Keratinocyte (primary cell): ENCODE measurements at regions not wholly inside any gene's neighbourhood (a gene's known extent, or its start where the extent isn't known, plus 50 kb on each side); places are given as distances from the start of the nearest gene placed in this dataset.

ENCODE experiments used
- DNase-seq: peaks from one replicate; pipeline ENCODE4 v3.0.0-alpha.2; 2011; ENCODE audit warnings: low read depth, missing footprints, low spot score
- FAIRE-seq: peaks from 2 replicates; lab custom pipeline; 2011; peaks lifted over from hg19 to GRCh38; lab: Jason Lieb, UNC
- H2AFZ ChIP-seq: 2 replicates; pipeline ENCODE4 v1.6.0; 2012; ENCODE audit warnings: low read length, control low read depth, inconsistent platforms; ENCODE audit not compliant: control insufficient read depth
- H3K27ac ChIP-seq: 2 replicates; pipeline ENCODE4 v1.5.1; 2011; ENCODE audit warnings: low read length; ENCODE audit not compliant: control insufficient read depth, insufficient read depth
- H3K27me3 ChIP-seq: 3 replicates; pipeline ENCODE4 v1.6.0; 2011; ENCODE audit warnings: low read length; ENCODE audit not compliant: control insufficient read depth, insufficient read depth; ENCODE audit errors: extremely low read depth
- H3K36me3 ChIP-seq, 2 experiments: 2 replicates in 1 of 2; 3 replicates in 1 of 2; pipeline ENCODE4 v1.5.1; 2011; ENCODE audit warnings: low read length in 2 of 2, mild to moderate bottlenecking in 1 of 2; ENCODE audit not compliant: control insufficient read depth in 2 of 2, insufficient read depth in 2 of 2; ENCODE audit errors: extremely low read depth in 1 of 2
- H3K4me1 ChIP-seq: 3 replicates; pipeline ENCODE4 v1.5.1; 2011; ENCODE audit warnings: low read length; ENCODE audit not compliant: control insufficient read depth, insufficient read depth; ENCODE audit errors: extremely low read depth
- H3K4me2 ChIP-seq: 3 replicates; pipeline ENCODE4 v1.6.0; 2011; ENCODE audit warnings: low read depth, low read length; ENCODE audit not compliant: control insufficient read depth, insufficient read depth; ENCODE audit errors: extremely low read depth
- H3K4me3 ChIP-seq, 3 experiments: fragments of 200-600 bp in 1 of 3; sonication (generic) in 1 of 3; 2 replicates in 2 of 3; 3 replicates in 1 of 3; pipeline ENCODE4 v1.5.1; 2011 to 2016; ENCODE audit warnings: low read length in 3 of 3, mild to moderate bottlenecking in 3 of 3, control low read depth in 2 of 3, inconsistent platforms in 1 of 3, low read depth in 1 of 3, mixed read lengths in 1 of 3, mixed run types in 1 of 3, moderate library complexity in 1 of 3; ENCODE audit not compliant: control insufficient read depth in 2 of 3, insufficient read depth in 2 of 3; ENCODE audit errors: extremely low read depth in 1 of 3
- H3K79me2 ChIP-seq: 2 replicates; pipeline ENCODE4 v1.6.0; 2012; ENCODE audit warnings: low read length; ENCODE audit not compliant: control insufficient read depth, insufficient read depth
- H3K9ac ChIP-seq: 3 replicates; pipeline ENCODE4 v1.6.0; 2011; ENCODE audit warnings: low read length; ENCODE audit not compliant: control insufficient read depth, insufficient read depth; ENCODE audit errors: extremely low read depth
- H3K9me1 ChIP-seq: 3 replicates; pipeline ENCODE4 v1.6.0; 2011; ENCODE audit warnings: low read length; ENCODE audit not compliant: control insufficient read depth, insufficient read depth; ENCODE audit errors: extremely low read depth
- H3K9me3 ChIP-seq: 2 replicates; pipeline ENCODE4 v1.5.1; 2012; ENCODE audit warnings: low read depth, low read length; ENCODE audit not compliant: control insufficient read depth
- H4K20me1 ChIP-seq: 3 replicates; pipeline ENCODE4 v1.6.0; 2011; ENCODE audit warnings: low read length; ENCODE audit not compliant: control insufficient read depth, insufficient read depth; ENCODE audit errors: extremely low read depth
- EZH2 ChIP-seq: IDR thresholded peaks from one replicate; pipeline ENCODE4 v1.6.1; 2012; ENCODE audit warnings: inconsistent platforms, mild to moderate bottlenecking, low read length, moderate library complexity
- dilution Hi-C: fragments of 300-500 bp; cut with MboI; formaldehyde crosslinking; loops from one replicate; pipeline ENCODE4 v1.7.0; 2020; ENCODE audit warnings: low sequenced_read_pairs; ENCODE audit not compliant: extremely low pct_ligation_motif_present
- TF ChIP-seq, protein P1 (sequence below), 3 experiments: IDR thresholded peaks in 1 of 3; conservative IDR thresholded peaks in 1 of 3; optimal IDR thresholded peaks in 1 of 3; 2 replicates in 2 of 3; 3 replicates in 1 of 3; pipeline versions ENCODE3 to v1.5.1; 2011; ENCODE audit warnings: low read length in 3 of 3, mild to moderate bottlenecking in 3 of 3, moderate library complexity in 2 of 3, control low read depth in 1 of 3, inconsistent platforms in 1 of 3; ENCODE audit not compliant: insufficient read depth in 2 of 3; ENCODE audit errors: extremely low read depth in 1 of 3

DNA sequence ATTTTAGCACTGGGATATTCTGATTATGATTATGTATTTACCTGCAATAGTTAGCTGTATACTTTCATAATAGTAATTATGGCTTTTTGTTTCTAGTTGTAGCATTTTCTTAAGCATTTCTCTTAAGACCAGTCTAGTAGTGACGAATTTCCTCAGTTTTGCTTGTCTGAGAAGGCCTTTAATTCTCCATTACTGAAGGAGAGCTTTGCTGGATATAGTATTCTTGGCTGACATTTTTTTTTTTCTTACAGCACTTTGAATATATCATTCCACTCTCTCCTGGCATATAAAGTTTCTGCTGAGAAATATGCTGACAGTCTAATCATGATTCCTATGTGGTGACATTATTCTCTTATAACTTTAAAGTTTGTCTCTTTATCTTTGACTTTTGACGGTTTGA is 181.1 kb upstream of the DMRTA1 start:
- no peaks in the 10 kb centered on the region for H3K27me3 ChIP-seq
- FAIRE-seq: no peak
- no peak for DNase-seq

DNA sequence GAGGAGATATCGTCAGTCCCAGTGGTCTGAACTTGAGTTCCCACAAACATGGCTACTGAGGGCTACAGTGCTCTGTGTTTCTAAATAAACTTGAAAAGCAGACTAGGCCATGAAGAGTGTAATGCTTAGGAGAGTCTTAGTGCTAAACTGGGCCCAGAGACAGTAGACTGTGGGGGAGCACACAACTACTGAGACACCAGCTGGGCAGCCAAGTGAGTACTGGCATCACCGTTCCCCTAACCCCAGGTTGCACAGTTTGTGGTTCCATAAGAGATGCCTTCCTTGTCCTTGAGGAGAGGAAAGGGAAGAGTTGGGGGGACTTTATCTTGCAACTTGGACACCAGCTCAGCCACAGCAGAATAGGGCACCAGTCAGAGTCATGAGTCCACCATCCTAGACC is 172.1 kb upstream of the DMRTA1 start:
- TF ChIP-seq EZH2: no peak
- Histone ChIP-seq H3K9me1 (no peaks in the 10 kb centered on the region), H3K4me2 (no peak overlapping the region), H3K4me3 (no peak overlapping the region), H3K27ac (no peak overlapping the region), H3K9me3 (no peaks in the 10 kb centered on the region), H4K20me1 (no peaks in the 10 kb centered on the region), H3K9ac (no peak overlapping the region), H3K79me2 (no peaks in the 10 kb centered on the region), H3K4me1 (no peaks in the 10 kb centered on the region), H2AFZ (no peak overlapping the region), H3K27me3 (no peaks in the 10 kb centered on the region), H3K36me3 (no peaks in the 10 kb centered on the region)
- dilution Hi-C loops: no loop called here
- DNase-seq (no peak), FAIRE-seq (no peak)

More for the DNA sequence above, 181.1 kb upstream of the DMRTA1 start:
- Histone ChIP-seq H2AFZ (no peak overlapping the region), H3K9me3 (no peaks in the 10 kb centered on the region), H4K20me1 (no peaks in the 10 kb centered on the region), H3K27ac (no peak overlapping the region), H3K36me3 (no peaks in the 10 kb centered on the region), H3K4me3 (no peak overlapping the region), H3K4me1 (no peaks in the 10 kb centered on the region), H3K79me2 (no peaks in the 10 kb centered on the region), H3K9me1 (no peaks in the 10 kb centered on the region), H3K9ac (no peak overlapping the region), H3K4me2 (no peak overlapping the region)
- TF ChIP-seq, protein P1, sequence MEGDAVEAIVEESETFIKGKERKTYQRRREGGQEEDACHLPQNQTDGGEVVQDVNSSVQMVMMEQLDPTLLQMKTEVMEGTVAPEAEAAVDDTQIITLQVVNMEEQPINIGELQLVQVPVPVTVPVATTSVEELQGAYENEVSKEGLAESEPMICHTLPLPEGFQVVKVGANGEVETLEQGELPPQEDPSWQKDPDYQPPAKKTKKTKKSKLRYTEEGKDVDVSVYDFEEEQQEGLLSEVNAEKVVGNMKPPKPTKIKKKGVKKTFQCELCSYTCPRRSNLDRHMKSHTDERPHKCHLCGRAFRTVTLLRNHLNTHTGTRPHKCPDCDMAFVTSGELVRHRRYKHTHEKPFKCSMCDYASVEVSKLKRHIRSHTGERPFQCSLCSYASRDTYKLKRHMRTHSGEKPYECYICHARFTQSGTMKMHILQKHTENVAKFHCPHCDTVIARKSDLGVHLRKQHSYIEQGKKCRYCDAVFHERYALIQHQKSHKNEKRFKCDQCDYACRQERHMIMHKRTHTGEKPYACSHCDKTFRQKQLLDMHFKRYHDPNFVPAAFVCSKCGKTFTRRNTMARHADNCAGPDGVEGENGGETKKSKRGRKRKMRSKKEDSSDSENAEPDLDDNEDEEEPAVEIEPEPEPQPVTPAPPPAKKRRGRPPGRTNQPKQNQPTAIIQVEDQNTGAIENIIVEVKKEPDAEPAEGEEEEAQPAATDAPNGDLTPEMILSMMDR (optimal IDR thresholded peaks at IDR 0.05 in 1 of 3, IDR thresholded peaks at IDR 0.05 in 1 of 3, conservative IDR thresholded peaks at IDR 0.05 in 1 of 3; ENCODE audit: extremely low read depth in 1 of 3, insufficient read depth in 2 of 3, low read length in 3 of 3): no peak
- TF ChIP-seq EZH2: no peak
- dilution Hi-C loops: no loop called here

DNA sequence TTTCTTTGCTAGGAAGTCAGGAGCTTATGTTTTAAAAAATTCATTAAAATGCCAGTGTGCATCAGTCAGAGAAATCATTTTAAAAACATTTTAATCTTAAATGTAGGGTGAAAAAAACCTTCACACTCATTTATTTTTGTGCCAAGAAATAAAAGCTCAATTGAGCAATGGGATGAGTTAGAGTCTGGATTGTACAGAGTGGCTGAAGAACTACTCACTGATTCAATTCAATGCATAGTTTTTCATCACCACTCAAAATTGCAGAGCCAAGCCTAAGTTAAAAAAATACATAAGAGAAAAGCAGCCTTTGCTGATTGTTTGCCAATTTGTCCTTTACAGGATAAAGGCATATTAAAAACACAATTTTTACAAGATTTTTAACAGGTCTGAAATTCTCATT is 168.2 kb upstream of the DMRTA1 start:
- Histone ChIP-seq H3K9me3 (no peaks in the 10 kb centered on the region), H3K27me3 (no peaks in the 10 kb centered on the region), H2AFZ (no peak overlapping the region), H3K27ac (no peak overlapping the region), H3K36me3 (no peaks in the 10 kb centered on the region), H3K9me1 (no peaks in the 10 kb centered on the region), H3K79me2 (no peaks in the 10 kb centered on the region), H4K20me1 (no peaks in the 10 kb centered on the region), H3K4me1 (no peaks in the 10 kb centered on the region), H3K9ac (no peak overlapping the region), H3K4me3 (no peak overlapping the region), H3K4me2 (no peak overlapping the region)
- TF ChIP-seq, protein P1 (optimal IDR thresholded peaks at IDR 0.05 in 1 of 3, IDR thresholded peaks at IDR 0.05 in 1 of 3, conservative IDR thresholded peaks at IDR 0.05 in 1 of 3; ENCODE audit: extremely low read depth in 1 of 3, insufficient read depth in 2 of 3, low read length in 3 of 3): no peak
- no peak for TF ChIP-seq EZH2
- dilution Hi-C loops: no loop called here
- FAIRE-seq (no peak), DNase-seq (no peak)
